ENCODE measurements at regions not wholly inside any gene's neighbourhood (a gene's known extent, or its start where the extent isn't known, plus 50 kb on each side); places are given as distances from the start of the nearest gene placed in this dataset.

DNA sequence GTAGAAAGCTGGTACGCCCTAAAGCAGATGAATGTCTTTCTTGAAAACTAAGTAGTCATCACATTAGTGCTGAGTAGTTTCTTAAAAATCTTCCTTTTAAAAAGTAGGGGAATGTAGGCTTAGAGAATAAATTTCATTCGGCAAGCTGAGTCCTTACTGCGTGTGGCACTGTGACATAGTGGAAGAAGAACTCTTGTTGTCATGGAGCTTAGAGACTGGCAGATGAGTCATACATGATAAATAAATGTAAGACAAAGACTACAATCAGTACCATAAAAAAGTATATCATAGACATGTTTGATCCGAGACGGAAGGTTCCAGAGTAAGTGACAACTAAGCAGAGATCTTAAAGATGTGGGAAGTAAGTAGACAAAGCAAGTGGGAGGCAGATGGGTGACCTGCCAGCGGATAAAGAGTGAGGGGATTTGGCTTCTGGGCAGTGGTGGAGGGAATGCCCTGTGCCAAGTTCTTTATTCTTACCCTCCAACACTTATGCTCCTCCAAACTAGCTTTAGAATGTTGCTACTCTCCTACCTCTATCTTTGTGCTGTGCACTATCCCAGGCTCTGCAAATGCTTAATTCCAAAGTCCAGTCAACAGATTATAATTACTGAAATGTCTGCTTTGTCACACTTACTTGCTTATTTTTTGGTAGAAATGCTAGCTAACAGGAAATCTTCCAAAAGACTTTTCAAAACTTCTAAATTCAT, 608.5 kb upstream of the USP24 start:
- peaks cover 21% of the 10 kb centered on the region for H3K4me1 ChIP-seq (ENCODE audit: insufficient read depth, low read length)
- H2AFZ ChIP-seq (ENCODE audit: low read length) = no peak overlapping the region
- no peak overlapping the region for H3K27ac ChIP-seq (ENCODE audit: low read length)
- no peaks in the 10 kb centered on the region for H3K9me2 ChIP-seq (replicated peaks; ENCODE audit: low read length)
- ATAC-seq (peak; percentile 83), DNase-seq (peak; percentile 60)
- ChIA-PET POLR2A (ENCODE audit: unreplicated experiment) (no interaction called here), CTCF (interaction anchor here (0.5 kb wide), 1 partner anchor 447 kb away, joined by 5 read pairs; no protein-coding TSS in a partner anchor)
- H3K79me2 ChIP-seq (ENCODE audit: low read length) = no peaks in the 10 kb centered on the region
- intact Hi-C loops (cut with micrococcal nuclease) = no loop called here
- no peaks in the 10 kb centered on the region for H4K20me1 ChIP-seq (ENCODE audit: low read length)
- BruUV-seq (replicated peaks) = no TSS peak
- H3K36me3 ChIP-seq (ENCODE audit: low read depth, low read length) = no peaks in the 10 kb centered on the region
- TF ChIP-seq, protein P1, sequence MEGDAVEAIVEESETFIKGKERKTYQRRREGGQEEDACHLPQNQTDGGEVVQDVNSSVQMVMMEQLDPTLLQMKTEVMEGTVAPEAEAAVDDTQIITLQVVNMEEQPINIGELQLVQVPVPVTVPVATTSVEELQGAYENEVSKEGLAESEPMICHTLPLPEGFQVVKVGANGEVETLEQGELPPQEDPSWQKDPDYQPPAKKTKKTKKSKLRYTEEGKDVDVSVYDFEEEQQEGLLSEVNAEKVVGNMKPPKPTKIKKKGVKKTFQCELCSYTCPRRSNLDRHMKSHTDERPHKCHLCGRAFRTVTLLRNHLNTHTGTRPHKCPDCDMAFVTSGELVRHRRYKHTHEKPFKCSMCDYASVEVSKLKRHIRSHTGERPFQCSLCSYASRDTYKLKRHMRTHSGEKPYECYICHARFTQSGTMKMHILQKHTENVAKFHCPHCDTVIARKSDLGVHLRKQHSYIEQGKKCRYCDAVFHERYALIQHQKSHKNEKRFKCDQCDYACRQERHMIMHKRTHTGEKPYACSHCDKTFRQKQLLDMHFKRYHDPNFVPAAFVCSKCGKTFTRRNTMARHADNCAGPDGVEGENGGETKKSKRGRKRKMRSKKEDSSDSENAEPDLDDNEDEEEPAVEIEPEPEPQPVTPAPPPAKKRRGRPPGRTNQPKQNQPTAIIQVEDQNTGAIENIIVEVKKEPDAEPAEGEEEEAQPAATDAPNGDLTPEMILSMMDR (conservative IDR thresholded peaks at IDR 0.05; ENCODE audit: low read depth, low read length) = no peak
- no peak for TF ChIP-seq EZH2phosphoT487 (IDR thresholded peaks at IDR 0.05; ENCODE audit: borderline replicate concordance, low read length)
- no peak overlapping the region for H3K9ac ChIP-seq (ENCODE audit: low read length)
- no peaks in the 10 kb centered on the region for H3K9me3 ChIP-seq (ENCODE audit: low read length)
- H3F3A ChIP-seq (ENCODE audit: low read length, unreplicated experiment) = no peaks in the 10 kb centered on the region
- no peak overlapping the region for H3K4me3 ChIP-seq (ENCODE audit: low read length)
- H3K4me2 ChIP-seq (ENCODE audit: low read length) = no peak overlapping the region
- no peaks in the 10 kb centered on the region for H3K27me3 ChIP-seq (ENCODE audit: low read length)

DNA sequence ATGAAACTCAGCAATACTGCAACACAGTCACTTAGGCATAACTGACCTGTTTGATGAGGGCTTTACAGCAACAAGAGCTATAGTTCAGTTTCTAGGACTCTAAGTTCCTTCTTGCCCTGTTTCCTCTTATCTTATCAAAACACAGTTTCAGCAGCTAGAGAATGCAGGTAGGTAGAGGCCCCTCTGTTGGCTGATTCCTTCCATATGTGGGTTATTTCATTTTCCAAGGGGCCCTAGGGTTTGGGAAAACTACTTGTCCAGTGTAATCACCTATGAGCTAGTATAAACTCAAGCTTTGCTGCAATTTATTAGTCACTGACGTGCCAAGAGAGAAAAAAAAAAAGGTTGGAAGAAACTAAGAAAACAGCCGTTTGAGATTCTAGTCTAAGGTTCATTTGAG, 607.7 kb upstream of the USP24 start:
- POLR2A ChIA-PET (ENCODE audit: unreplicated experiment) = no interaction called here

DNA sequence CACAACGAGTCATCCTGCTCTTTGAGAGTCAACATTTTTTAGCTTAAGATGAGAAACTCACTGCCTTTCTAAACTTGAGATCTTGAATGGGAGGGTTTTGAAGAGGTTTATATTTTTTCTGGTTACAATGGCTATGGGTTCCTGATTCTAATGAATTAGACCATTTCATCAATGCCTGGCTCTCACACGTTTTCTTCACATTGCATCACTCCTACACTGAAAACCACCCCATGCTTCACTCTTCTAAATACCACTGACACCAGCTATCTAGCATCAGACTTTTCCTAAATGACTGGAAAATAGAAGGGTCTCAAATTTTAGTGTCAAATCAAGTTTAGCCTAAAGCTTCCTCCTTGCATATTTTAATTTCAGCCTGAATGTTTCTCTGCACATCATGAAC, 606.1 kb upstream of the USP24 start:
- Histone ChIP-seq H3K79me2 (ENCODE audit: low read length) (no peaks in the 10 kb centered on the region), H3K4me3 (ENCODE audit: low read length) (no peak overlapping the region), H3K4me2 (ENCODE audit: low read length) (no peak overlapping the region), H3K27ac (ENCODE audit: low read length) (no peak overlapping the region), H2AFZ (ENCODE audit: low read length) (no peak overlapping the region), H4K20me1 (ENCODE audit: low read length) (no peaks in the 10 kb centered on the region), H3K9me3 (ENCODE audit: low read length) (no peaks in the 10 kb centered on the region), H3K4me1 (ENCODE audit: insufficient read depth, low read length) (peaks cover 15% of the 10 kb centered on the region), H3K9me2 (replicated peaks; ENCODE audit: low read length) (no peaks in the 10 kb centered on the region), H3K9ac (ENCODE audit: low read length) (no peak overlapping the region), H3K36me3 (ENCODE audit: low read depth, low read length) (no peaks in the 10 kb centered on the region), H3F3A (ENCODE audit: low read length, unreplicated experiment) (no peaks in the 10 kb centered on the region), H3K27me3 (ENCODE audit: low read length) (no peaks in the 10 kb centered on the region)
- TF ChIP-seq EZH2 (IDR thresholded peaks at IDR 0.05; ENCODE audit: low read length, unreplicated experiment) (no peak), EZH2phosphoT487 (IDR thresholded peaks at IDR 0.05; ENCODE audit: borderline replicate concordance, low read length) (no peak)
- TF ChIP-seq, protein P1 (conservative IDR thresholded peaks at IDR 0.05; ENCODE audit: low read depth, low read length) = no peak
- ChIA-PET POLR2A (ENCODE audit: unreplicated experiment) (interaction anchor here (0.6 kb wide), 1 partner anchor 37 kb away, joined by 3 read pairs; no protein-coding TSS in a partner anchor), CTCF (no interaction called here)
- intact Hi-C loops (cut with micrococcal nuclease) = no loop called here
- no TSS peak for BruUV-seq (replicated peaks)
- no peak for ATAC-seq
- DNase-seq = no peak

More for the DNA sequence above, 607.7 kb upstream of the USP24 start:
- Histone ChIP-seq H3K9me3 (ENCODE audit: low read length) (no peaks in the 10 kb centered on the region), H2AFZ (ENCODE audit: low read length) (no peak overlapping the region), H4K20me1 (ENCODE audit: low read length) (no peaks in the 10 kb centered on the region), H3K4me2 (ENCODE audit: low read length) (no peak overlapping the region), H3K4me1 (ENCODE audit: insufficient read depth, low read length) (peaks cover 21% of the 10 kb centered on the region), H3F3A (ENCODE audit: low read length, unreplicated experiment) (no peaks in the 10 kb centered on the region), H3K4me3 (ENCODE audit: low read length) (no peak overlapping the region), H3K9ac (ENCODE audit: low read length) (no peak overlapping the region), H3K36me3 (ENCODE audit: low read depth, low read length) (no peaks in the 10 kb centered on the region), H3K27me3 (ENCODE audit: low read length) (no peaks in the 10 kb centered on the region), H3K27ac (ENCODE audit: low read length) (no peak overlapping the region), H3K79me2 (ENCODE audit: low read length) (no peaks in the 10 kb centered on the region), H3K9me2 (replicated peaks; ENCODE audit: low read length) (no peaks in the 10 kb centered on the region)
- BruUV-seq (replicated peaks) = no TSS peak
- intact Hi-C loops (cut with micrococcal nuclease) = no loop called here
- CTCF ChIA-PET = no interaction called here
- TF ChIP-seq EZH2phosphoT487 (IDR thresholded peaks at IDR 0.05; ENCODE audit: borderline replicate concordance, low read length) = no peak
- TF ChIP-seq, protein P1 (conservative IDR thresholded peaks at IDR 0.05; ENCODE audit: low read depth, low read length) = no peak
- no peak for TF ChIP-seq EZH2 (IDR thresholded peaks at IDR 0.05; ENCODE audit: low read length, unreplicated experiment)
- ATAC-seq (no peak), DNase-seq (no peak)
